Adrenal gland (tissue), 9 donors: ENCODE measurements at regions not wholly inside any gene's neighbourhood (a gene's known extent, or its start where the extent isn't known, plus 50 kb on each side); places are given as distances from the start of the nearest gene placed in this dataset.

Source experiments
- DNase-seq, 7 donors: peaks; one replicate each; pipeline ENCODE4 v3.0.0-alpha.2; 2019 to 2020
- H3K27ac ChIP-seq, 5 donors: fragments of 200-600 bp; sonication (generic) in 4 of 5; 1 replicate in 3 of 5; 2 replicates in 2 of 5; pipeline versions ENCODE4 v1.5.1 to v1.8.0; 2016 to 2020; ENCODE audit warnings: mild to moderate bottlenecking in 1 of 5
- H3K27me3 ChIP-seq: fragments of 200-600 bp; 2 replicates; pipeline ENCODE4 v1.8.0; 2021
- H3K36me3 ChIP-seq, 2 donors: fragments of 200-600 bp; replicated peaks in 1 of 2; 1 replicate in 1 of 2; 2 replicates in 1 of 2; pipeline versions ENCODE4 v1.5.1 to v1.8.0; 2018 to 2022
- H3K4me1 ChIP-seq, 2 donors: fragments of 200-600 bp; replicated peaks in 1 of 2; 1 replicate in 1 of 2; 2 replicates in 1 of 2; pipeline versions ENCODE4 v1.5.1 to v1.8.0; 2018 to 2021
- H3K4me3 ChIP-seq, 4 donors: fragments of 200-600 bp; sonication (generic) in 3 of 4; one replicate each; pipeline ENCODE4 v1.5.1; 2016 to 2018
- H3K9me3 ChIP-seq, 3 donors: fragments of 200-600 bp; sonication (generic) in 1 of 3; replicated peaks in 1 of 3; 1 replicate in 2 of 3; 2 replicates in 1 of 3; pipeline versions ENCODE4 v1.5.1 to v1.8.0; 2016 to 2021
- CTCF ChIP-seq, 6 experiments: fragments of 450-650 bp in 4 of 6; fragments of 200-600 bp in 2 of 6; sonication (generic) in 1 of 6; IDR thresholded peaks; 1 replicate in 5 of 6; 2 replicates in 1 of 6; pipeline versions ENCODE4 v1.5.1 to v1.8.0; 2016 to 2021; ENCODE audit warnings: antibody characterized with exemption in 6 of 6, mild to moderate bottlenecking in 2 of 6, moderate library complexity in 1 of 6
- POLR2A ChIP-seq, 2 donors: fragments of 450-650 bp; IDR thresholded peaks; one replicate each; pipeline ENCODE4 v1.6.1; 2017; ENCODE audit warnings: antibody characterized with exemption in 2 of 2, mild to moderate bottlenecking in 2 of 2, moderate library complexity in 1 of 2
- WGBS, 4 donors: extraction: QIAGEN DNeasy Blood & Tissue Kit in 2 of 4; methylation state at CpG; one replicate each; pipeline versions ENCODE4 v1.1.5 to v1.1.7; 2013 to 2017; 5-methylcytosine and 5-hydroxymethylcytosine counted together
- intact Hi-C, 2 donors: fragments of 100-400 bp; cut with DNase I; formaldehyde crosslinking; loops; one replicate each; pipeline versions ENCODE4 v1.14.1 to v1.15.0; 2022 to 2023
- donor health status: healthy with polysubstance abuse.
- donor health status: Bipolar disorder and iron deficiency.
- donor health status: DM: yes; HTN: yes; CAD: no.
- donor health status: DM: no; HTN: no; CAD: no.
- donor health status: DM: no; HTN: no; CAD: no.

GRCh38 chr17:79180358-79181005, 105.9 kb downstream of the ENGASE start:
- H3K27me3 ChIP-seq, result peaks cover 27% of the 10 kb centered on the region
- no peak for TF ChIP-seq POLR2A (IDR thresholded peaks at IDR 0.05)
- TF ChIP-seq CTCF (IDR thresholded peaks at IDR 0.05), result no peak
- H3K27ac ChIP-seq, result no peak overlapping the region
- no peaks in the 10 kb centered on the region for H3K9me3 ChIP-seq
- no peak overlapping the region for H3K4me3 ChIP-seq
- WGBS, 4 donors, result 76 to 79% (median 78%) methylated on average over 20 of the region's 20 CpGs
- no peak for DNase-seq
- intact Hi-C loops, result no loop called here
- no peaks in the 10 kb centered on the region for H3K36me3 ChIP-seq
- H3K4me1 ChIP-seq, result no peaks in the 10 kb centered on the region

- Histone ChIP-seq H3K4me1 (no peaks in the 10 kb centered on the region), H3K27ac (no peak overlapping the region), H3K9me3 (no peaks in the 10 kb centered on the region), H3K36me3 (no peaks in the 10 kb centered on the region), H3K4me3 (no peak overlapping the region), H3K27me3 (peaks cover 20% of the 10 kb centered on the region)
- 81 to 85% (median 81%) methylated on average over 9 to 16 of the region's 16 CpGs for WGBS, 4 donors
- intact Hi-C loops, result no loop called here
- TF ChIP-seq POLR2A (IDR thresholded peaks at IDR 0.05) (no peak), CTCF (IDR thresholded peaks at IDR 0.05) (no peak)
- DNase-seq, result no peak
Measured at GRCh38 chr17:79179334-79179733, 104.7 kb downstream of the ENGASE start.

- DNase-seq, result no peak
- H3K4me1 ChIP-seq, result no peaks in the 10 kb centered on the region
- intact Hi-C loops, result no loop called here
- H3K27ac ChIP-seq, result no peak overlapping the region
- peaks cover 8% of the 10 kb centered on the region for H3K27me3 ChIP-seq
- H3K9me3 ChIP-seq, result no peaks in the 10 kb centered on the region
- 59 to 74% (median 71%) methylated on average over 4 to 20 of the region's 20 CpGs for WGBS, 4 donors
- H3K36me3 ChIP-seq, result no peaks in the 10 kb centered on the region
- no peak overlapping the region for H3K4me3 ChIP-seq
- no peak for TF ChIP-seq CTCF (IDR thresholded peaks at IDR 0.05)
- TF ChIP-seq POLR2A (IDR thresholded peaks at IDR 0.05), result no peak
Measured at GRCh38 chr17:79177877-79178276, 103.3 kb downstream of the ENGASE start.

GRCh38 chr17:79176792-79177601, 102.4 kb downstream of the ENGASE start:
- intact Hi-C loops, result no loop called here
- H3K27me3 ChIP-seq, result peaks cover under 1% of the 10 kb centered on the region
- no peak overlapping the region for H3K27ac ChIP-seq
- no peaks in the 10 kb centered on the region for H3K4me1 ChIP-seq
- H3K9me3 ChIP-seq, result no peaks in the 10 kb centered on the region
- H3K36me3 ChIP-seq, result no peaks in the 10 kb centered on the region
- H3K4me3 ChIP-seq, result no peak overlapping the region
- WGBS, 4 donors, result 52 to 65% (median 58%) methylated on average over 12 to 21 of the region's 21 CpGs
- DNase-seq, result no peak
- TF ChIP-seq CTCF (IDR thresholded peaks at IDR 0.05) (no peak), POLR2A (IDR thresholded peaks at IDR 0.05) (no peak)
